ENCODE measurements at regions not wholly inside any gene's neighbourhood (a gene's known extent, or its start where the extent isn't known, plus 50 kb on each side); places are given as distances from the start of the nearest gene placed in this dataset.

DNA sequence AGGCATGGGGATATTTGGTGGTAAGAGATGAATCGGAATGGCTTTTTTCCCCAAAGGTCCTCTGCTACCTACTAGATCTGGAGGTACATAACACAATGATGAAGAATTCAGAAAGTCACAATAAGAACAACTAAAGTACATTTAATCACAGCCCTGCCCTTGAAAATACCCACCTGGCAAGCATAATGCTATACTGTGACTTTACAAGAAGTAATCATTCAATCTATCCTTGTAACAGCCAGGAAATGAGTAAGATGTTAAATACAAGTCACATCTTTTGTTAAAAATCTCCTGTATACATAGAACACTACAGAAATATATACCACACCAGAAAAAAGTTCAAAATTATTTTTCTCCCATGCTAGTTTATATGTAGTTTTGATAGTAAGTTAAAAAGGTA is 108.3 kb upstream of the ABCB5 start:
- H3K9me3 ChIP-seq (ENCODE audit: control insufficient read depth in 1 of 2, low read length in 2 of 2): no peaks in the 10 kb centered on the region
- no peak overlapping the region for H3K27ac ChIP-seq (ENCODE audit: low read depth, low read length)
- no peak overlapping the region for H3K4me3 ChIP-seq (ENCODE audit: low read length in 2 of 2)
- no peak for DNase-seq
- CTCF ChIA-PET (ENCODE audit: partially characterized antibody): no interaction called here
- Mint-ChIP-seq H3K27me3 (no peaks in the 10 kb centered on the region), H3K36me3 (no peaks in the 10 kb centered on the region), H3K9me3 (peaks cover 0 to 7% (median under 1%) of the 10 kb centered on the region in 8 donors), H3K4me3 (no peak overlapping the region), H3K4me1 (no peaks in the 10 kb centered on the region), H3K27ac (no peak overlapping the region)
- H3K27me3 ChIP-seq (ENCODE audit: insufficient read depth, low read length): no peaks in the 10 kb centered on the region
- no peaks in the 10 kb centered on the region for H3K36me3 ChIP-seq (ENCODE audit: insufficient read depth, low read length)
- intact Hi-C loops (cut with micrococcal nuclease): no loop called here
- POLR2A ChIA-PET (ENCODE audit: partially characterized antibody): no interaction called here
- no peaks in the 10 kb centered on the region for H3K4me1 ChIP-seq (ENCODE audit: insufficient read depth, low read length)

DNA sequence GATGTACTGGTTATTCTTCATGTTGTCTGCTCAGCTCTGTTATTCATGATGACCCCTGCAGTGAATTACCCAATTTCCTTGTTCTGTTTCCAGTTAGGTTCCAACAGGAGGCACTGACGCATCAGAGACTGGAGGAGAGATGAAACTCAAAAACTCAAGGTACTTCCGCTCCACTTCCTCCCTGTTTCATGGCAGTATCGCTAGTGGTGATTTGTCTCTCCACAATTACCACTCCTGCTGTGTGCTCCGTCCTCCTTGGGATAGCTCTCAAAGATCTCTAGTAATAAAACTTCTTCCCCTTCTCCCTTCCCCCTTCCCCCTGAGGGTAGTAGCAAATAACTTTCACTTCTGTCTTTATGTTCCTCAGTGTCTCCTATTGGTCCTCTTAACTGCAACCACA is 107.4 kb upstream of the ABCB5 start:
- no peaks in the 10 kb centered on the region for H3K4me1 ChIP-seq (ENCODE audit: insufficient read depth, low read length)
- Mint-ChIP-seq H3K4me3 (no peak overlapping the region), H3K4me1 (no peaks in the 10 kb centered on the region), H3K27me3 (no peaks in the 10 kb centered on the region), H3K9me3 (peaks cover 0 to 6% (median under 1%) of the 10 kb centered on the region in 8 donors), H3K36me3 (no peaks in the 10 kb centered on the region), H3K27ac (no peak overlapping the region)
- no peaks in the 10 kb centered on the region for H3K9me3 ChIP-seq (ENCODE audit: control insufficient read depth in 1 of 2, low read length in 2 of 2)
- H3K27ac ChIP-seq (ENCODE audit: low read depth, low read length): no peak overlapping the region
- H3K27me3 ChIP-seq (ENCODE audit: insufficient read depth, low read length): no peaks in the 10 kb centered on the region
- intact Hi-C loops (cut with micrococcal nuclease): no loop called here
- no peak for DNase-seq
- H3K36me3 ChIP-seq (ENCODE audit: insufficient read depth, low read length): no peaks in the 10 kb centered on the region
- ChIA-PET CTCF (ENCODE audit: partially characterized antibody) (interaction anchor here (0.8 kb wide), 1 partner anchor 34 kb away, joined by 3 read pairs; no protein-coding TSS in a partner anchor), POLR2A (ENCODE audit: partially characterized antibody) (no interaction called here)
- no peak overlapping the region for H3K4me3 ChIP-seq (ENCODE audit: low read length in 2 of 2)

DNA sequence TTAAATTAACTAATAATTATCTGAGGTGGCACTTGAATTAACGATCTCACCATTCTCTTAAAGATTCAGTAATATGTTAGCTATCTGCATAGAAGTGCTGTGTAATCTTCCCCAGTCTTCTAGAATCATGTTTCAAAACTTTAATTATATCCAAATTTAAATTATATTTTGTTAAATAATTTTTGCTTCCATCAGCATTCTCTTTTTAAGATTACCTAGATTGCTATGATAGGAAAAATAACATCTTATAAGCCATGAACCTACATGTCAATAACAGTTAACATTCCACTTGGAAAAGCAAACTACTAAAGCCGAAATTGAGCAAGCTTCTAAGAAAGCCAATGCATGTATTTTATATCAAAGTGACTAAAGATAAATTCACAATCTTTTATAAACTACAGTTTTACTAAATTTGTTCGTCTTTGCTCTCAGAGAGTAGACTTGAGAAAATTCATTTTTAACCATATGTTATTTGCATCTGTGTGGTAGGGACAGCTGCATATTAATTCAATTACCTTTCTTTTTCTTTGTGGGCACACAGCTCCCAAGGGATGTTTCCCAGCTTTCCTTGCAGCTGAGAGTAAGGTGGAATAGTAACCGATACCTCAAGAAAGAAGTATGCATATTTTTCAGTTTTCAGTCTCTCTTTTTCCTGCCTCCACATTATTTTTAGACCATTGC is 105.4 kb upstream of the ABCB5 start:
- Histone ChIP-seq H3K27ac (ENCODE audit: low read depth, low read length) (no peak overlapping the region), H3K36me3 (ENCODE audit: insufficient read depth, low read length) (no peaks in the 10 kb centered on the region), H3K4me1 (ENCODE audit: insufficient read depth, low read length) (no peaks in the 10 kb centered on the region), H3K9me3 (ENCODE audit: control insufficient read depth in 1 of 2, low read length in 2 of 2) (no peaks in the 10 kb centered on the region), H3K4me3 (ENCODE audit: low read length in 2 of 2) (no peak overlapping the region), H3K27me3 (ENCODE audit: insufficient read depth, low read length) (no peaks in the 10 kb centered on the region)
- CTCF ChIA-PET (ENCODE audit: partially characterized antibody): no interaction called here
- Mint-ChIP-seq H3K36me3 (no peaks in the 10 kb centered on the region), H3K9me3 (peaks cover 0 to 6% (median 0%) of the 10 kb centered on the region in 8 donors), H3K4me3 (no peak overlapping the region), H3K4me1 (no peaks in the 10 kb centered on the region), H3K27me3 (no peaks in the 10 kb centered on the region), H3K27ac (no peak overlapping the region)
- no peak for DNase-seq
- intact Hi-C loops (cut with micrococcal nuclease): no loop called here
- POLR2A ChIA-PET (ENCODE audit: partially characterized antibody): no interaction called here

DNA sequence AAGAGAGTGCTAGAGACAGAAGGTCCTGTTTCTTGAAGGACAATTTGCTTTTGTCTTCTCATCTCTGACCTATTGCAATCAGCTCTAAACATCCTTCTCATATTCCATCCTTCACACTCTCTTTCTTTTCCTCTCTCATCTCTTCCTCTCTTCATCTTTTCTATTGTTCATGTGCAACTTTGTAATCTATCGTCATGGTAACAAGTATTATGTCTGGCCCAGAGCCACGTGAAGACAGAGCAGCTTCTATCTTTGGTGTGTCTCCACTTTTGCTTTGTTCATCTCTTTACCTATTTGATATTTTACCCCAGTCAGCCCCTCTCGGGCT is 104.9 kb upstream of the ABCB5 start:
- DNase-seq: no peak
- H3K9me3 Mint-ChIP-seq: peaks cover 0 to 6% (median 0%) of the 10 kb centered on the region in 8 donors
- Histone ChIP-seq H3K4me3 (ENCODE audit: low read length in 2 of 2) (no peak overlapping the region), H3K4me1 (ENCODE audit: insufficient read depth, low read length) (no peaks in the 10 kb centered on the region), H3K36me3 (ENCODE audit: insufficient read depth, low read length) (no peaks in the 10 kb centered on the region), H3K9me3 (ENCODE audit: control insufficient read depth in 1 of 2, low read length in 2 of 2) (no peaks in the 10 kb centered on the region), H3K27me3 (ENCODE audit: insufficient read depth, low read length) (no peaks in the 10 kb centered on the region), H3K27ac (ENCODE audit: low read depth, low read length) (no peak overlapping the region)
- H3K27me3 Mint-ChIP-seq: no peaks in the 10 kb centered on the region
- ChIA-PET POLR2A (ENCODE audit: partially characterized antibody) (no interaction called here), CTCF (ENCODE audit: partially characterized antibody) (no interaction called here)
- no peak overlapping the region for H3K4me3 Mint-ChIP-seq
- H3K36me3 Mint-ChIP-seq: no peaks in the 10 kb centered on the region
- intact Hi-C loops (cut with micrococcal nuclease): no loop called here
- H3K27ac Mint-ChIP-seq: no peak overlapping the region
- H3K4me1 Mint-ChIP-seq: no peaks in the 10 kb centered on the region

DNA sequence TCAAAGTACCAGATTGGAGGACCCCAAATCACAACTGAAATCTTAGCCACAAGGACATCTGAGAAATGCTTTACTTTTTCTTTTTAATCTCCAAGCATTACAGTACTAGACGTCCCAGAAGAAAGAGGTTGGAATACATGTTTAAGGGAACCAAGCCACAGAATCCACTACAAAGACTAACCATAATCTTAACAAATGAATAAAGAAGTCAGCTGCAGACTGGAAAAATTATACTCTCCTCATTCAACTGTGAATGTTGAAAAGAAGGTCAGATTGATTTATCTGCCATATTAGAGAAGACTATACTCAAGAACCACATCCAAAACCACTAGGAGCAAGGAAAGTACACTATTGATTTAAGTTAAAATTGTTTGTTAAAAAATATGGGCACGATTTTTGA is 102.1 kb upstream of the ABCB5 start:
- ChIA-PET POLR2A (ENCODE audit: partially characterized antibody) (no interaction called here), CTCF (ENCODE audit: partially characterized antibody) (no interaction called here)
- H3K9me3 ChIP-seq (ENCODE audit: control insufficient read depth in 1 of 2, low read length in 2 of 2): no peaks in the 10 kb centered on the region
- Mint-ChIP-seq H3K4me1 (no peaks in the 10 kb centered on the region), H3K36me3 (no peaks in the 10 kb centered on the region), H3K27ac (no peak overlapping the region), H3K4me3 (no peak overlapping the region), H3K27me3 (no peaks in the 10 kb centered on the region), H3K9me3 (peaks cover 0 to 3% (median 0%) of the 10 kb centered on the region in 8 donors)
- intact Hi-C loops (cut with micrococcal nuclease): no loop called here
- no peaks in the 10 kb centered on the region for H3K36me3 ChIP-seq (ENCODE audit: insufficient read depth, low read length)
- H3K27me3 ChIP-seq (ENCODE audit: insufficient read depth, low read length): no peaks in the 10 kb centered on the region
- no peak for DNase-seq
- H3K27ac ChIP-seq (ENCODE audit: low read depth, low read length): no peak overlapping the region
- H3K4me3 ChIP-seq (ENCODE audit: low read length in 2 of 2): no peak overlapping the region
- H3K4me1 ChIP-seq (ENCODE audit: insufficient read depth, low read length): no peaks in the 10 kb centered on the region

DNA sequence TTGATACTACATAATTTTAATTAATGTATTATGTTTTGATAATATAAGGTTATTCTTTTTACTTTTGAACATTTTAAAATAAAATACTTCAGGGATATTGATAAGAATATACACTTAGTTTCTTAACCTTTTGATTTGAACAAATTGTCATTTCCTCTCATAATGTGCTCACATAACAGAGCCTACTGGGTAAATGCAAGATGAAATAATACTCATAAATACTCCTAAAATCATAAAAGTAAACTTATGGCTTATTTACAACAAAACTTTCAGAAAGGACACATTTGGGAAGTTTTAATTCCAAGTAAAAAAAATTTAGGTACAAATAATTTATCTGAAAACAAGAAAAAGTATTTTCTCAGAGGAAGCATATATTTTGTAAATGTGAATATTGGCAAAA is 101.6 kb upstream of the ABCB5 start:
- Histone ChIP-seq H3K4me3 (ENCODE audit: low read length in 2 of 2) (no peak overlapping the region), H3K36me3 (ENCODE audit: insufficient read depth, low read length) (no peaks in the 10 kb centered on the region), H3K27me3 (ENCODE audit: insufficient read depth, low read length) (no peaks in the 10 kb centered on the region), H3K4me1 (ENCODE audit: insufficient read depth, low read length) (no peaks in the 10 kb centered on the region), H3K27ac (ENCODE audit: low read depth, low read length) (no peak overlapping the region), H3K9me3 (ENCODE audit: control insufficient read depth in 1 of 2, low read length in 2 of 2) (no peaks in the 10 kb centered on the region)
- no peaks in the 10 kb centered on the region for H3K36me3 Mint-ChIP-seq
- no peak overlapping the region for H3K27ac Mint-ChIP-seq
- DNase-seq: no peak
- intact Hi-C loops (cut with micrococcal nuclease): no loop called here
- H3K9me3 Mint-ChIP-seq: peaks cover 0 to 3% (median 0%) of the 10 kb centered on the region in 8 donors
- H3K27me3 Mint-ChIP-seq: no peaks in the 10 kb centered on the region
- H3K4me3 Mint-ChIP-seq: no peak overlapping the region
- ChIA-PET POLR2A (ENCODE audit: partially characterized antibody) (no interaction called here), CTCF (ENCODE audit: partially characterized antibody) (no interaction called here)
- H3K4me1 Mint-ChIP-seq: no peaks in the 10 kb centered on the region

DNA sequence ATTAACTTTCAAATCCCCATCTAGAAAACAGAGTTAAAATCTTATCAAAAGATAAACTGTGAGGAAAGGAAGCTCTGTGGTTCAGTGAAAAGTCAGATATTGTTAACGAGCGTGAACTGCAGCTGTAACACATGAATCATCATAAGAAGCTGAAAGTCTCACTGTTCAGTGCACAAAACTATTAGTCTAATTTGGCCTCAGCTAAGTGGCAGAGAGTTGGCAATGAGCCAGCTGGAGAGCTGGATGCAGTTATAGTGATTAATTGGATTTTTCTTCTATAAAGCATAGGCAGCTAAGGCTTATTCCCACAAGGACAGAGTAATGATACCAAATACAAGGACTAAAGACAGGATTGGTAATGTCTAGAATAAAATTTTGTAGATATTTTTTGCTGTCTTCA is 101.1 kb upstream of the ABCB5 start:
- Histone ChIP-seq H3K4me1 (ENCODE audit: insufficient read depth, low read length) (no peaks in the 10 kb centered on the region), H3K36me3 (ENCODE audit: insufficient read depth, low read length) (no peaks in the 10 kb centered on the region), H3K27ac (ENCODE audit: low read depth, low read length) (no peak overlapping the region), H3K9me3 (ENCODE audit: control insufficient read depth in 1 of 2, low read length in 2 of 2) (no peaks in the 10 kb centered on the region), H3K27me3 (ENCODE audit: insufficient read depth, low read length) (no peaks in the 10 kb centered on the region), H3K4me3 (ENCODE audit: low read length in 2 of 2) (no peak overlapping the region)
- Mint-ChIP-seq H3K4me1 (no peaks in the 10 kb centered on the region), H3K9me3 (peaks cover 0 to under 1% (median 0%) of the 10 kb centered on the region in 8 donors), H3K4me3 (no peak overlapping the region), H3K36me3 (no peaks in the 10 kb centered on the region), H3K27me3 (no peaks in the 10 kb centered on the region), H3K27ac (no peak overlapping the region)
- DNase-seq: no peak
- POLR2A ChIA-PET (ENCODE audit: partially characterized antibody): no interaction called here
- intact Hi-C loops (cut with micrococcal nuclease): no loop called here
- CTCF ChIA-PET (ENCODE audit: partially characterized antibody): no interaction called here

DNA sequence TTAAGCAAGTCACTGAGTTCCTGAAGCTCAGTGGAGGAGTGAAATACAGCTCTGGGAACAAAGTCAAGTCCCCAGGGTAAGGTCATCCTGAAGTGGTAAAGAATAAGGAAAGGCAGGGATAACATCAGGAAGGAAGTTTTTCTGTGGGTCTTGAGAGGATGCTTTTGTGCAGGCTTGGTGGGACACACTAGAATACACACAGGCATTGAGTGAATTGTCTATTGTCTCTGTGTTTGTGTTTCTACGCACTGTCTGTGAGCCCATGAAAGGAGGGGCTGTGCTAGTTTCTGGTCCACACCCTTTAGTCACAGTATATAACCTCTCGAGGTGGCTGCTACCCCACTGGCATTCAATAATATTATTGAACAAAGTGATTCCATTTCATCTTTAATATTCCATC is 95.8 kb upstream of the ABCB5 start:
- Histone ChIP-seq H3K27me3 (ENCODE audit: insufficient read depth, low read length) (no peaks in the 10 kb centered on the region), H3K27ac (ENCODE audit: low read depth, low read length) (no peak overlapping the region), H3K4me1 (ENCODE audit: insufficient read depth, low read length) (no peaks in the 10 kb centered on the region), H3K9me3 (ENCODE audit: control insufficient read depth in 1 of 2, low read length in 2 of 2) (no peaks in the 10 kb centered on the region), H3K36me3 (ENCODE audit: insufficient read depth, low read length) (no peaks in the 10 kb centered on the region), H3K4me3 (ENCODE audit: low read length in 2 of 2) (no peak overlapping the region)
- no peak for DNase-seq
- Mint-ChIP-seq H3K4me3 (no peak overlapping the region), H3K36me3 (no peaks in the 10 kb centered on the region), H3K9me3 (peaks cover 0 to 10% (median 2%) of the 10 kb centered on the region in 8 donors), H3K27me3 (no peaks in the 10 kb centered on the region), H3K4me1 (no peaks in the 10 kb centered on the region), H3K27ac (no peak overlapping the region)
- intact Hi-C loops (cut with micrococcal nuclease): no loop called here
- ChIA-PET CTCF (ENCODE audit: partially characterized antibody) (no interaction called here), POLR2A (ENCODE audit: partially characterized antibody) (no interaction called here)
